GM12865 (cell line): ENCODE measurements at regions not wholly inside any gene's neighbourhood (a gene's known extent, or its start where the extent isn't known, plus 50 kb on each side); places are given as distances from the start of the nearest gene placed in this dataset.
"Not testable (repeated sequence)": the region's sequence is repeated elsewhere in the genome, so short reads cannot be mapped to it uniquely, and the experiment has no call there.

Source experiments
- DNase-seq: peaks from one replicate; pipeline ENCODE4 v3.0.0; 2010; ENCODE audit warnings: low read depth
- H3K4me3 ChIP-seq: 2 replicates; pipeline ENCODE4 v1.5.1; 2011; ENCODE audit warnings: mild to moderate bottlenecking, low read depth, low read length, control low read depth
- CTCF ChIP-seq: IDR thresholded peaks from 2 replicates; pipeline ENCODE4 v1.5.1; 2011; ENCODE audit warnings: low read length, control low read depth, low read depth, inconsistent platforms; ENCODE audit not compliant: insufficient read depth; ENCODE audit errors: missing control alignments

- no peak for TF ChIP-seq CTCF
- no peak overlapping the region for H3K4me3 ChIP-seq
- DNase-seq = no peak
Observed at GRCh38 chr3:163561151-163561550, 1517.1 kb downstream of the SI start.

- H3K4me3 ChIP-seq = no peak overlapping the region
- TF ChIP-seq CTCF = no peak
- no peak for DNase-seq
Observed at GRCh38 chr3:163560459-163560858, 1517.8 kb downstream of the SI start.

- H3K4me3 ChIP-seq = no peak overlapping the region
- DNase-seq = no peak
- TF ChIP-seq CTCF = no peak
Observed at GRCh38 chr3:163556813-163557523, 1521.3 kb downstream of the SI start.

- H3K4me3 ChIP-seq = no peak overlapping the region
- no peak for TF ChIP-seq CTCF
- no peak for DNase-seq
Observed at GRCh38 chr3:163555918-163556317, 1522.4 kb downstream of the SI start.

GRCh38 chr3:163552659-163552966 is 1525.7 kb downstream of the SI start:
- no peak overlapping the region for H3K4me3 ChIP-seq
- DNase-seq = no peak
- TF ChIP-seq CTCF = no peak

- H3K4me3 ChIP-seq, DNase-seq: not testable (repeated sequence)
Observed at GRCh38 chr3:163551915-163552658, 1526.2 kb downstream of the SI start.

- no peak overlapping the region for H3K4me3 ChIP-seq
- no peak for DNase-seq
- no peak for TF ChIP-seq CTCF
Observed at GRCh38 chr3:163548015-163548414, 1530.3 kb downstream of the SI start.
